H9 (cell line): ENCODE measurements at regions not wholly inside any gene's neighbourhood (a gene's known extent, or its start where the extent isn't known, plus 50 kb on each side); places are given as distances from the start of the nearest gene placed in this dataset.

Experiments used
- DNase-seq: peaks from one replicate; pipeline ENCODE4 v3.0.0-alpha.2; 2017
- H2AFZ ChIP-seq: one replicate; pipeline ENCODE4 v1.6.1; 2013; ENCODE audit warnings: mild to moderate bottlenecking, low read length, control low read depth, moderate library complexity
- H2AK5ac ChIP-seq: 2 replicates; pipeline ENCODE4 v1.6.1; 2013; ENCODE audit warnings: low read length, control low read depth, mixed read lengths; ENCODE audit not compliant: insufficient read length
- H2BK120ac ChIP-seq: one replicate; pipeline ENCODE4 v1.6.1; 2013; ENCODE audit warnings: low read depth, mild to moderate bottlenecking, low read length, control low read depth, inconsistent platforms; ENCODE audit not compliant: poor library complexity, severe bottlenecking
- H2BK12ac ChIP-seq: 2 replicates; pipeline ENCODE4 v1.6.1; 2013; ENCODE audit warnings: low read length, control low read depth, mixed read lengths, low read depth; ENCODE audit not compliant: insufficient read length
- H2BK15ac ChIP-seq: 2 replicates; pipeline ENCODE4 v1.6.1; 2013; ENCODE audit warnings: low read depth, low read length, control low read depth
- H2BK20ac ChIP-seq: one replicate; pipeline ENCODE4 v1.6.1; 2013; ENCODE audit warnings: low read depth, mild to moderate bottlenecking, low read length, control low read depth, inconsistent platforms; ENCODE audit not compliant: poor library complexity, severe bottlenecking
- H2BK5ac ChIP-seq: 2 replicates; pipeline ENCODE4 v1.6.1; 2013; ENCODE audit warnings: low read length, control low read depth, mixed read lengths; ENCODE audit not compliant: insufficient read length
- H3K14ac ChIP-seq: 2 replicates; pipeline ENCODE4 v1.6.1; 2013; ENCODE audit warnings: low read length, control low read depth; ENCODE audit not compliant: insufficient read depth
- H3K18ac ChIP-seq: 2 replicates; pipeline ENCODE4 v1.6.1; 2013; ENCODE audit warnings: low read depth, mild to moderate bottlenecking, mixed read lengths, low read length, control low read depth; ENCODE audit not compliant: insufficient read length
- H3K23ac ChIP-seq: 2 replicates; pipeline ENCODE4 v1.6.1; 2013; ENCODE audit warnings: low read length, control low read depth, mixed read lengths, low read depth; ENCODE audit not compliant: insufficient read length
- H3K23me2 ChIP-seq: 2 replicates; pipeline ENCODE4 v1.6.1; 2013; ENCODE audit warnings: low read depth, mild to moderate bottlenecking, mixed read lengths, low read length, control low read depth; ENCODE audit not compliant: insufficient read length, poor library complexity, severe bottlenecking
- H3K27ac ChIP-seq: 2 replicates; pipeline ENCODE4 v1.5.1; 2013; ENCODE audit warnings: low read length, control low read depth, mixed read lengths, low read depth; ENCODE audit not compliant: insufficient read length
- H3K27me3 ChIP-seq: 2 replicates; pipeline ENCODE4 v1.6.1; 2013; ENCODE audit warnings: low read length, control low read depth, inconsistent platforms; ENCODE audit not compliant: insufficient read depth
- H3K4ac ChIP-seq: 2 replicates; pipeline ENCODE4 v1.6.1; 2013; ENCODE audit warnings: low read depth, mild to moderate bottlenecking, control low read depth, inconsistent platforms, low read length, moderate library complexity
- H3K4me1 ChIP-seq: 2 replicates; pipeline ENCODE4 v1.6.1; 2013; ENCODE audit warnings: low read length, control low read depth, inconsistent platforms; ENCODE audit not compliant: insufficient read depth
- H3K4me2 ChIP-seq: 2 replicates; pipeline ENCODE4 v1.6.1; 2013; ENCODE audit warnings: low read length, control low read depth, mixed read lengths; ENCODE audit not compliant: insufficient read length, insufficient read depth
- H3K56ac ChIP-seq: 2 replicates; pipeline ENCODE4 v1.6.1; 2013; ENCODE audit warnings: low read depth, mild to moderate bottlenecking, mixed read lengths, low read length, control low read depth; ENCODE audit not compliant: insufficient read length
- H3K79me1 ChIP-seq: 2 replicates; pipeline ENCODE4 v1.6.1; 2013; ENCODE audit warnings: low read depth, mild to moderate bottlenecking, moderate library complexity, low read length, control low read depth, inconsistent platforms; ENCODE audit not compliant: insufficient read depth, poor library complexity, severe bottlenecking
- H3K79me2 ChIP-seq: 2 replicates; pipeline ENCODE4 v1.6.1; 2013; ENCODE audit warnings: low read length, control low read depth, inconsistent platforms; ENCODE audit not compliant: insufficient read depth
- H3K9ac ChIP-seq: 2 replicates; pipeline ENCODE4 v1.6.1; 2013; ENCODE audit warnings: low read length, control low read depth, mixed read lengths; ENCODE audit not compliant: insufficient read length; ENCODE audit errors: extremely low read depth
- H3K9me3 ChIP-seq: one replicate; pipeline ENCODE4 v1.6.1; 2013; ENCODE audit warnings: low read depth, low read length, inconsistent platforms; ENCODE audit not compliant: control insufficient read depth
- H3T11ph ChIP-seq: one replicate; pipeline ENCODE4 v1.6.1; 2013; ENCODE audit warnings: mild to moderate bottlenecking, low read length, control low read depth, inconsistent platforms
- H4K20me1 ChIP-seq: one replicate; pipeline ENCODE4 v1.6.1; 2013; ENCODE audit not compliant: control insufficient read depth, insufficient read length, insufficient read depth
- H4K5ac ChIP-seq: 2 replicates; pipeline ENCODE4 v1.6.1; 2013; ENCODE audit warnings: low read depth, mild to moderate bottlenecking, mixed read lengths, low read length, control low read depth; ENCODE audit not compliant: insufficient read length
- H4K8ac ChIP-seq: replicated peaks from 2 replicates; pipeline ENCODE4 v1.6.1; 2013; ENCODE audit warnings: low read length, control low read depth, mixed read lengths, low read depth; ENCODE audit not compliant: insufficient read length
- H4K91ac ChIP-seq: 2 replicates; pipeline ENCODE4 v1.6.1; 2013; ENCODE audit warnings: low read depth, mild to moderate bottlenecking, moderate library complexity, mixed read lengths, low read length, control low read depth; ENCODE audit not compliant: insufficient read length
- H3K27ac Mint-ChIP-seq, 3 experiments: 2 replicates in 2 of 3; 3 replicates in 1 of 3; pipeline ENCODE4 v1.8.0; 2020 to 2021; ENCODE audit warnings: mixed read lengths in 3 of 3, mild to moderate bottlenecking in 1 of 3, moderate library complexity in 1 of 3
- H3K27me3 Mint-ChIP-seq: 2 replicates; pipeline ENCODE4 v1.8.0; 2021; ENCODE audit warnings: low read depth, mild to moderate bottlenecking, moderate library complexity, mixed read lengths
- H3K36me3 Mint-ChIP-seq, 3 experiments: 2 replicates in 2 of 3; 3 replicates in 1 of 3; pipeline ENCODE4 v1.8.0; 2020 to 2021; ENCODE audit warnings: low read depth in 3 of 3, mixed read lengths in 3 of 3; ENCODE audit not compliant: insufficient read depth in 1 of 3
- H3K4me1 Mint-ChIP-seq, 2 experiments: 2 replicates each; pipeline ENCODE4 v1.8.0; 2020; ENCODE audit warnings: mixed read lengths in 2 of 2
- H3K4me3 Mint-ChIP-seq, 2 experiments: 2 replicates in 1 of 2; 3 replicates in 1 of 2; pipeline ENCODE4 v1.8.0; 2020 to 2021; ENCODE audit warnings: mild to moderate bottlenecking in 2 of 2, mixed read lengths in 2 of 2, moderate library complexity in 1 of 2
- H3K9me3 Mint-ChIP-seq, 2 experiments: 2 replicates in 1 of 2; 3 replicates in 1 of 2; pipeline ENCODE4 v1.8.0; 2020; ENCODE audit warnings: mild to moderate bottlenecking in 2 of 2, mixed read lengths in 2 of 2, moderate library complexity in 1 of 2
- CTCF ChIP-seq: fragments of 200-600 bp; sonication (generic); conservative IDR thresholded peaks from 3 replicates; pipeline ENCODE4 v1.8.0; 2021; ENCODE audit warnings: antibody characterized with exemption, mild to moderate bottlenecking
- WGBS: extraction: QIAGEN DNeasy Blood & Tissue Kit; methylation state at CpG from one replicate; pipeline ENCODE4 v1.1.7; 2013; ENCODE audit warnings: missing lambda C conversion rate, low lambda C conversion rate, mixed read lengths; ENCODE audit not compliant: insufficient read length; ENCODE audit errors: extremely low coverage; 5-methylcytosine and 5-hydroxymethylcytosine counted together

GRCh38 chr13:90592943-90593342 is 754.5 kb upstream of the MIR17HG start:
- WGBS: no CpG with 5 or more reads among the region's 1 CpG
- peaks cover 0 to 3% of the 10 kb centered on the region in 2 experiments; a peak in 1 of 5 replicates for H3K9me3 Mint-ChIP-seq
- Histone ChIP-seq H2BK120ac (no peak overlapping the region), H4K20me1 (no peaks in the 10 kb centered on the region), H3K14ac (no peak overlapping the region), H4K91ac (no peak overlapping the region), H2BK15ac (no peak overlapping the region), H3K4ac (no peak overlapping the region), H4K8ac (no peak overlapping the region), H4K5ac (no peak overlapping the region), H2BK20ac (no peak overlapping the region), H2BK12ac (no peak overlapping the region), H3K79me1 (no peaks in the 10 kb centered on the region), H2BK5ac (no peak overlapping the region), H3K79me2 (no peaks in the 10 kb centered on the region), H2AK5ac (no peak overlapping the region), H3T11ph (no peak overlapping the region), H3K56ac (no peak overlapping the region), H3K27me3 (no peaks in the 10 kb centered on the region), H3K23ac (no peak overlapping the region), H2AFZ (no peak overlapping the region), H3K4me2 (no peak overlapping the region), H3K27ac (no peak overlapping the region), H3K18ac (no peak overlapping the region), H3K23me2 (no peaks in the 10 kb centered on the region), H3K4me1 (no peaks in the 10 kb centered on the region), H3K9me3 (no peaks in the 10 kb centered on the region), H3K9ac (no peak overlapping the region)
- TF ChIP-seq CTCF: no peak
- peaks cover 0 to 12% (median 6%) of the 10 kb centered on the region in 3 experiments; a peak in 3 of 7 replicates for H3K36me3 Mint-ChIP-seq
- no peak overlapping the region for H3K4me3 Mint-ChIP-seq
- no peak overlapping the region for H3K27ac Mint-ChIP-seq
- peaks cover 0 to 6% of the 10 kb centered on the region in 2 experiments; a peak in 3 of 4 replicates for H3K4me1 Mint-ChIP-seq
- no peaks in the 10 kb centered on the region for H3K27me3 Mint-ChIP-seq
- no peak for DNase-seq
